ENCODE measurements at regions not wholly inside any gene's neighbourhood (a gene's known extent, or its start where the extent isn't known, plus 50 kb on each side); places are given as distances from the start of the nearest gene placed in this dataset.
"Not testable (repeated sequence)": the region's sequence is repeated elsewhere in the genome, so short reads cannot be mapped to it uniquely, and the experiment has no call there.

- FAIRE-seq (no peak), DNase-seq (ENCODE audit: insufficient read length) (no peak)
- no peak for TF ChIP-seq POLR2A (IDR thresholded peaks at IDR 0.05; ENCODE audit: low read depth, low read length)
- no peak for TF ChIP-seq POLR2AphosphoS5 (IDR thresholded peaks at IDR 0.05; ENCODE audit: low read depth, low read length)
- TF ChIP-seq TAF1 (IDR thresholded peaks at IDR 0.05; ENCODE audit: borderline replicate concordance, low read depth, low read length): no peak
Measured at GRCh38 chr2:117269574-117269973, 544.9 kb upstream of the DDX18 start.

- TF ChIP-seq TAF1 (IDR thresholded peaks at IDR 0.05; ENCODE audit: borderline replicate concordance, low read depth, low read length) (no peak), POLR2AphosphoS5 (IDR thresholded peaks at IDR 0.05; ENCODE audit: low read depth, low read length) (no peak), POLR2A (IDR thresholded peaks at IDR 0.05; ENCODE audit: low read depth, low read length) (no peak)
- DNase-seq (ENCODE audit: insufficient read length) (no peak), FAIRE-seq (no peak)
Measured at GRCh38 chr2:117271631-117272030, 542.9 kb upstream of the DDX18 start.

DNA sequence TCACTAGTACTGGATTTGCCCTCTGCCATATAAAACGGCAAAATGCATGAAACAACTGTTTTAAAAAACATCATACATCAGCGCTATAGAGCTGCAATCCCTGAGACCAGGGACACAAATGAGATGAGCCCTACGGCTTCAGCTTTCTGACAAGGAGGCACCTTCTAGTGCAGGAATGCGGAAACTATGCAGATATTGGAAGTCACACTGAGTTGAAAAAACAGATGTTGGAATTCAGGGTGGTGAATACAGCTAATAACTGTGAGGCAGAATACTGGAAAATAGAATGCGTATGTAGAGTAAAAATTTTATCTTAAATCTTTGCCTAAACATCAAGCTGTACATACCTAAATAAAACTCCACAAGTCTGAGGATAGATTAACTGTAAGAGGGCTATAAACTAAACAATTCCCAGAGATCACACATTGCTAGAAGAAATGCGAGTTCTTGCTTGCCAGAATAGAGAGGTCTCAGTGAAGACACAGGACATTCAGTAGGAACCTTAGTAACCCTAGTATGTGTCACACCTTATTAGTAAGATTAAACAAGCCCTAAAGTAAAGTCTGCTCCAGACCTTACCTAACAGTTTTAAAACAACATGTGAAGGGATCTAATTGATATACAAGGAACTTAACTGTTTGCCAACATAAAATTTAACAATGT is 541.4 kb upstream of the DDX18 start:
- TF ChIP-seq POLR2AphosphoS5 (IDR thresholded peaks at IDR 0.05; ENCODE audit: low read depth, low read length): no peak
- TF ChIP-seq TAF1 (IDR thresholded peaks at IDR 0.05; ENCODE audit: borderline replicate concordance, low read depth, low read length): no peak
- no peak for TF ChIP-seq POLR2A (IDR thresholded peaks at IDR 0.05; ENCODE audit: low read depth, low read length)
- FAIRE-seq: no peak
- no peak for DNase-seq (ENCODE audit: insufficient read length)

DNA sequence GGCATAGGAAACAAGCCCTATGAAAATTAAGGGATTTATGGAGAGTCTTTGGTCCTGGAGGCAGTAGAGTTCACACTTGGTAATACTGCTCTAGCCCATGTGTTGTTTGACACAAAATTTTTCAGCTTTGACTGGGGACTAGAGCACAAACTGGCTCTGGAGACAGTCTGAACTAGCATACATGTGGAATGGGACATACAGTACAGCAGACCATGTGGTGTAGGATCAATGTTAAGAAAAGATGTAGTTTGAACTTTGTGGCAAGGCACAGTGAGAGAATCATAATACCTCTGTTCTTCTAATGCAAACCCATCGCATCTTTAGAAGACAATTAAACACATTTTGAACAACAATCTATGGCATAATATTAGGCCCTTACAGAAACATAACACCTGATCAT is 521.5 kb upstream of the DDX18 start:
- FAIRE-seq: no peak
- no peak for TF ChIP-seq POLR2A (IDR thresholded peaks at IDR 0.05; ENCODE audit: low read depth, low read length)
- DNase-seq (ENCODE audit: insufficient read length): no peak

- TF ChIP-seq POLR2A (IDR thresholded peaks at IDR 0.05; ENCODE audit: low read depth, low read length) (no peak), TAF1 (IDR thresholded peaks at IDR 0.05; ENCODE audit: borderline replicate concordance, low read depth, low read length) (no peak), POLR2AphosphoS5 (IDR thresholded peaks at IDR 0.05; ENCODE audit: low read depth, low read length) (no peak)
- FAIRE-seq: no peak
- DNase-seq (ENCODE audit: insufficient read length): no peak
Measured at GRCh38 chr2:117299451-117299850, 515.0 kb upstream of the DDX18 start.

DNA sequence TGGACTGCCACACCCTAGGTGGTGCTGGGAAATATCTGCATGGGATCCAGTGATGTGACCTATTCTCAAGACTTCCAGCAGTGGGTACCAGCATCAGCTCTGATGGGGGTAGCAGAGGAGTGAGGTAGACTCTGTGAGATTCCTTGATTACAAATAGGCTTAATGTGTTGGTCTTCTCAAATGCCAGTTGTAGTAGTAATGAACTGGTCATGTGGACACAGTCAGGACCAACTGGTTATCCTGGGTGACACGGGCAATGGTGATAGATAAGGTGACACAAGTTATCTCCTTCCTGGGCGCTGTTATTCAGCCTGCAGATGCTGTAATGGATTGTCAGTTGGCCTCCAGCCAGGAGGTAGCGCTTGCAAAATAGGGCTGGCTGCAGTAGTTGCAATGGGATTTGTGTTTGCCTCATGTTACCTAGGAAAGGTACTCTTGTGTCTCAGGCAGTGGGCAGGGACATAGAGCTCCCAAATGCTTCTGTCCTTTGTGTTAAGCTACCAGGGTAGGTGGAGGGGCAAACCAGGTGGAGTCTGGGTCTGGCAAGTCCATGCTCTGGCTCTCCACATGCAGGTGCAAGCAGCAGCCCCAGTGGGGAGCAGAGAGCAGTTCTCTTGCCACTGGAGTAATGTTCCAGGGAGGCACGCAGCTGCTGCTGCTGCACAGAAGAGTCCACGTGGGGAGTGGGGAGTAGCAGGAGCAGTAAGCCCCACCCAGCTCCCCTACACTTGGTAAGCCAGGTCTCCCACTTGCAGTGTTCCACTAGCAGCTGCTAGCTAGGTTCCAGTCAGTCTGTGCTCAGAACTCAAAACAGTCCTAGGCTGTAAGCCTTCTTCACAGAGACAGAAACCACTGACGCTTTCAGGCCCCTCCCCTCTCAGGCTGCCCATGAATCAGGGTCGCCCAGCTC is 505.4 kb upstream of the DDX18 start:
- DNase-seq (ENCODE audit: insufficient read length) (no peak), FAIRE-seq (no peak)
- no peak for TF ChIP-seq POLR2A (IDR thresholded peaks at IDR 0.05; ENCODE audit: low read depth, low read length)
- TF ChIP-seq TAF1 (IDR thresholded peaks at IDR 0.05; ENCODE audit: borderline replicate concordance, low read depth, low read length): no peak
- TF ChIP-seq POLR2AphosphoS5 (IDR thresholded peaks at IDR 0.05; ENCODE audit: low read depth, low read length): no peak

DNA sequence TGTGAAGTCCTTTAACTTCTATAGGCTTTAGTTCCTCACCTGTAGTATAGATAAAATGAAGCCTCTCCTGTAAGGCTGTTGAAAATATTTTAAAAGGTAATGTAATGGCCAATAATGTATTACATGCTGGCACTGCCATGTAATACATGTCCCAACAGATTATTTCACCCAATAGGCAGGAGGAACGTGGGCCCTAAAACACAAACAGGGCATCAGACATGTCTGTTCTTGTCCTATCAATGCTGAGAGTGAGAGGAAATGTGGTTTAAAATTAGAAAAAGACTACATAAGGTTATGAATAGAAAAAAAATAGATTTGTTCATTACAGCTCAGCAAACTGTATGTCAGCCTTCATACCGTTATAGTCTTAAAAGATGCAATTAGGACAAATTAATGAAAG is 492.7 kb upstream of the DDX18 start:
- FAIRE-seq (no peak), DNase-seq (ENCODE audit: insufficient read length) (no peak)
- no peak for TF ChIP-seq POLR2A (IDR thresholded peaks at IDR 0.05; ENCODE audit: low read depth, low read length)
- no peak for TF ChIP-seq POLR2AphosphoS5 (IDR thresholded peaks at IDR 0.05; ENCODE audit: low read depth, low read length)
- no peak for TF ChIP-seq TAF1 (IDR thresholded peaks at IDR 0.05; ENCODE audit: borderline replicate concordance, low read depth, low read length)

GRCh38 chr2:117323331-117323730 is 491.2 kb upstream of the DDX18 start:
- FAIRE-seq: no peak
- TF ChIP-seq TAF1 (IDR thresholded peaks at IDR 0.05; ENCODE audit: borderline replicate concordance, low read depth, low read length) (no peak), POLR2AphosphoS5 (IDR thresholded peaks at IDR 0.05; ENCODE audit: low read depth, low read length) (no peak), POLR2A (IDR thresholded peaks at IDR 0.05; ENCODE audit: low read depth, low read length) (no peak)
- DNase-seq (ENCODE audit: insufficient read length): no peak

DNA sequence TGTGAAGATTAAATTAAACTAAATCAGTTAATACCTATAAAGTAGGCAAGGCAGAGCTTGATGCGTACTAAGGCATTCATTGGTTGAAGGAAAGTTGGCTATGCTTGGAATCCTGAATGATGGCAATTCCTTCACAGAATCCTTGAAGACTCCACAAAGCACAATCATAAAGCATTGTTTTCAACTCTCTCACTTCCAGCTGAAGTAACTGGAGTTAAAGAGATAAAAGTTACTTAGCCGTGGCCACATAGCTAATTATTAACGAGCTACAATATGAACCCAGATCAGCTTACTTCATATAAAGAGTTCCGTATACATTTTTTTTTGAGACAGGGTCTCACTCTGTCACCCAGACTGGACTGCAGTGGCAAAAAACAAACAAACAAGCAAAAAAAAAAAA is 483.9 kb upstream of the DDX18 start:
- FAIRE-seq (no peak), DNase-seq (ENCODE audit: insufficient read length) (no peak)
- TF ChIP-seq POLR2A (IDR thresholded peaks at IDR 0.05; ENCODE audit: low read depth, low read length) (no peak), POLR2AphosphoS5 (IDR thresholded peaks at IDR 0.05; ENCODE audit: low read depth, low read length) (no peak), TAF1 (IDR thresholded peaks at IDR 0.05; ENCODE audit: borderline replicate concordance, low read depth, low read length) (no peak)

DNA sequence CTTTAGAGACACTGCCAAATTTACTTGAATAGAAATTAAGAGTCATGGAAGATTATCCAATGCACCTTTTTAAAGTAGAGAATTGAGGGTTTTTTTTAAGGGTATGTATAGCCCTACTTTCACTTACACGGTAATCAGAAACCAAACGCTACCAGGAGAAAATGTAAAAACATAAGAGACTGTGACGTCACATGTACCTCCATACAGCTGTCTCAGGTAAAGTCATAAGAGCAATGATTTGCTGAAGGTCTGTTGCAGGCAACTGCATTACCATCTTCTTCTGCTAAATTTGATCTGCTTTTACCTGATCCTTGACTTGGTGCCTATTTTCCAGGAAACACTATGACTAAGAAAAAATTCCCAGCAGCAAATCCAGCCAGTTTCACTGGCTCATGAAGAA is 478.5 kb upstream of the DDX18 start:
- TF ChIP-seq POLR2AphosphoS5 (IDR thresholded peaks at IDR 0.05; ENCODE audit: low read depth, low read length) (no peak), POLR2A (IDR thresholded peaks at IDR 0.05; ENCODE audit: low read depth, low read length) (no peak), TAF1 (IDR thresholded peaks at IDR 0.05; ENCODE audit: borderline replicate concordance, low read depth, low read length) (no peak)
- FAIRE-seq (no peak), DNase-seq (ENCODE audit: insufficient read length) (no peak)

GRCh38 chr2:117336496-117336895 is 478.0 kb upstream of the DDX18 start:
- DNase-seq (ENCODE audit: insufficient read length): no peak
- FAIRE-seq: no peak
- TF ChIP-seq POLR2A (IDR thresholded peaks at IDR 0.05; ENCODE audit: low read depth, low read length): no peak
- no peak for TF ChIP-seq TAF1 (IDR thresholded peaks at IDR 0.05; ENCODE audit: borderline replicate concordance, low read depth, low read length)
- no peak for TF ChIP-seq POLR2AphosphoS5 (IDR thresholded peaks at IDR 0.05; ENCODE audit: low read depth, low read length)

DNA sequence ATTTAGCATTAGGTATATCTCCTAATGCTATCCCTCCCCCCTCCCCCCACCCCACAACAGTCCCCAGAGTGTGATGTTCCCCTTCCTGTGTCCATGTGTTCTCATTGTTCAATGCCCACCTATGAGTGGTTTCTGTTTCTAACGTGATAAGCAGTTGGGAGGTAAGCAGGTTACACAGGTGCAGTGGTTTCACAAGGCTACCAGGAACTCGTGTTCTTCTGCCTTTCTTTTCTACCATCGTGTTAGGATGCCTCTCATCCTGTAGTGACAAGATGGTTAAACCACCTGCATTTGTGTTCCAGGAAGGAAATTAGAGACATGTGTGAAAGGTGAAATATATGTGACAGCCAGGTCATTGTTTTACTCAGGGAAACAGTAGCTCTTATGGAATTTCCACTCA is 476.5 kb upstream of the DDX18 start:
- DNase-seq (ENCODE audit: insufficient read length); FAIRE-seq: not testable (repeated sequence)
